Caco-2 (cell line): ENCODE measurements at regions not wholly inside any gene's neighbourhood (a gene's known extent, or its start where the extent isn't known, plus 50 kb on each side); places are given as distances from the start of the nearest gene placed in this dataset.

Source experiments
- BruUV-seq: library from RNA; stranded (reverse); fragments of 400-500 nt; replicated peaks from 2 replicates; lab custom pipeline; 2021; lab: Mats Ljungman, UMichigan
- CTCF ChIA-PET: fragments of 300-600 bp; sonication (Branson Sonifier 250); formaldehyde crosslinking; loops from one replicate; lab custom pipeline; 2022; ENCODE audit warnings: antibody characterized with exemption; lab: Charles Lee
- POLR2A ChIA-PET: fragments of 300-600 bp; sonication (Branson Sonifier 250); formaldehyde crosslinking; loops from one replicate; lab custom pipeline; 2022; ENCODE audit warnings: antibody characterized with exemption; lab: Charles Lee
- DNase-seq, 2 experiments: peaks; one replicate each; pipeline versions ENCODE4 v3.0.0 to v3.0.0-alpha.2; 2020 to 2022
- H3K27me3 ChIP-seq: replicated peaks from 2 replicates; pipeline ENCODE4 v1.6.0; 2011; ENCODE audit warnings: low read length; ENCODE audit not compliant: control insufficient read depth, insufficient read depth
- H3K36me3 ChIP-seq: 2 replicates; pipeline ENCODE4 v1.5.1; 2011; ENCODE audit warnings: low read length; ENCODE audit not compliant: control insufficient read depth, insufficient read depth
- H3K4me1 ChIP-seq: fragments of 250-450 bp; sonication (Bioruptor Pico); 2 replicates; pipeline ENCODE4 v1.5.1; 2020; ENCODE audit warnings: mild to moderate bottlenecking
- H3K4me3 ChIP-seq: 2 replicates; pipeline ENCODE4 v1.5.1; 2011; ENCODE audit warnings: low read depth, mild to moderate bottlenecking, control low read depth, low read length
- H3K9me3 ChIP-seq: fragments of 250-450 bp; sonication (Bioruptor Pico); 2 replicates; pipeline ENCODE4 v1.5.1; 2020; ENCODE audit warnings: mild to moderate bottlenecking, moderate library complexity
- H3K27ac Mint-ChIP-seq: one replicate; pipeline ENCODE4 v1.8.0; 2022; ENCODE audit warnings: mixed read lengths; ENCODE audit not compliant: unreplicated experiment
- H3K27me3 Mint-ChIP-seq: one replicate; pipeline ENCODE4 v1.8.0; 2022; ENCODE audit warnings: mixed read lengths; ENCODE audit not compliant: insufficient read depth, unreplicated experiment
- H3K36me3 Mint-ChIP-seq: one replicate; pipeline ENCODE4 v1.8.0; 2022; ENCODE audit warnings: mild to moderate bottlenecking, mixed read lengths; ENCODE audit not compliant: insufficient read depth, unreplicated experiment
- H3K4me1 Mint-ChIP-seq: one replicate; pipeline ENCODE4 v1.8.0; 2022; ENCODE audit warnings: low read depth, mixed read lengths; ENCODE audit not compliant: unreplicated experiment
- H3K4me3 Mint-ChIP-seq: one replicate; pipeline ENCODE4 v1.8.0; 2022; ENCODE audit warnings: mild to moderate bottlenecking, moderate library complexity, mixed read lengths; ENCODE audit not compliant: unreplicated experiment
- H3K9me3 Mint-ChIP-seq: one replicate; pipeline ENCODE4 v1.8.0; 2022; ENCODE audit warnings: mixed read lengths; ENCODE audit not compliant: unreplicated experiment
- intact Hi-C: fragments of 100-400 bp; cut with micrococcal nuclease; formaldehyde crosslinking; loops from one replicate; pipeline ENCODE4 v1.10.0; 2022; ENCODE audit not compliant: unreplicated experiment
- TF ChIP-seq, protein P1 (sequence below), 2 experiments: fragments of 200-600 bp in 1 of 2; IDR thresholded peaks; 1 replicate in 1 of 2; 2 replicates in 1 of 2; pipeline versions ENCODE4 v1.5.1 to v1.8.0; 2011 to 2022; ENCODE audit warnings: antibody characterized with exemption in 1 of 2, control low read depth in 1 of 2, inconsistent platforms in 1 of 2, low read depth in 1 of 2, low read length in 1 of 2, mild to moderate bottlenecking in 1 of 2, moderate library complexity in 1 of 2; ENCODE audit not compliant: insufficient read depth in 1 of 2, severe bottlenecking in 1 of 2, unreplicated experiment in 1 of 2

GRCh38 chr5:51479840-51480239 lies 96.6 kb downstream of the ISL1 start:
- no peaks in the 10 kb centered on the region for H3K9me3 ChIP-seq
- no peaks in the 10 kb centered on the region for H3K36me3 Mint-ChIP-seq
- no peak overlapping the region for H3K4me3 ChIP-seq
- DNase-seq: no peak
- no peaks in the 10 kb centered on the region; the same call in 1 of the 2 replicates for H3K4me1 ChIP-seq
- H3K27me3 ChIP-seq: no peaks in the 10 kb centered on the region
- TF ChIP-seq, protein P1, sequence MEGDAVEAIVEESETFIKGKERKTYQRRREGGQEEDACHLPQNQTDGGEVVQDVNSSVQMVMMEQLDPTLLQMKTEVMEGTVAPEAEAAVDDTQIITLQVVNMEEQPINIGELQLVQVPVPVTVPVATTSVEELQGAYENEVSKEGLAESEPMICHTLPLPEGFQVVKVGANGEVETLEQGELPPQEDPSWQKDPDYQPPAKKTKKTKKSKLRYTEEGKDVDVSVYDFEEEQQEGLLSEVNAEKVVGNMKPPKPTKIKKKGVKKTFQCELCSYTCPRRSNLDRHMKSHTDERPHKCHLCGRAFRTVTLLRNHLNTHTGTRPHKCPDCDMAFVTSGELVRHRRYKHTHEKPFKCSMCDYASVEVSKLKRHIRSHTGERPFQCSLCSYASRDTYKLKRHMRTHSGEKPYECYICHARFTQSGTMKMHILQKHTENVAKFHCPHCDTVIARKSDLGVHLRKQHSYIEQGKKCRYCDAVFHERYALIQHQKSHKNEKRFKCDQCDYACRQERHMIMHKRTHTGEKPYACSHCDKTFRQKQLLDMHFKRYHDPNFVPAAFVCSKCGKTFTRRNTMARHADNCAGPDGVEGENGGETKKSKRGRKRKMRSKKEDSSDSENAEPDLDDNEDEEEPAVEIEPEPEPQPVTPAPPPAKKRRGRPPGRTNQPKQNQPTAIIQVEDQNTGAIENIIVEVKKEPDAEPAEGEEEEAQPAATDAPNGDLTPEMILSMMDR (IDR thresholded peaks at IDR 0.05; ENCODE audit: insufficient read depth in 1 of 2, low read depth in 1 of 2, low read length in 1 of 2, severe bottlenecking in 1 of 2, unreplicated experiment in 1 of 2): no peak
- H3K4me1 Mint-ChIP-seq: peaks cover 15% of the 10 kb centered on the region
- no peaks in the 10 kb centered on the region for H3K9me3 Mint-ChIP-seq
- peaks cover 5% of the 10 kb centered on the region for H3K27me3 Mint-ChIP-seq
- intact Hi-C loops: no loop called here
- H3K36me3 ChIP-seq: no peaks in the 10 kb centered on the region
- BruUV-seq: no TSS peak
- no peak overlapping the region for H3K4me3 Mint-ChIP-seq
- H3K27ac Mint-ChIP-seq: no peak overlapping the region
- ChIA-PET POLR2A (no interaction called here), CTCF (no interaction called here)

DNA sequence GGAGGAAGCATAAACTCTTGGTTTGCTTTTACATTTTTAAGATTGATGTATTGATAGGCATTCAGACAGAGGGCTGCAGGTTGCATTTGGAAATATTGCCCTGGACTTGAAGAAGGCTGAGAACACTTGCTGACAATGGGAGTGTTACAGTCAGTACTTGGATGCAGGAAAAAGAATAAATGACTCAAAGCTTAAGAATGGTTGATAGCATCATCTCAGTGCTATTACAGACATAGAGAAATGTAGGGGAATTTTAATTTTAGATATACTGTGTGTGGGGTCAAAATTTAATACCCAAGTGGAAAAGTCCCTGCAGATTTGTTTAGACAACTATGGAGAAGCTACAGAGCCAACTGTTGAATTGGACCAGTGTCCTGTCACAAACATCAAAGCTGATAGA lies 101.1 kb downstream of the ISL1 start:
- TF ChIP-seq, protein P1 (IDR thresholded peaks at IDR 0.05; ENCODE audit: insufficient read depth in 1 of 2, low read depth in 1 of 2, low read length in 1 of 2, severe bottlenecking in 1 of 2, unreplicated experiment in 1 of 2): no peak
- no peaks in the 10 kb centered on the region for H3K36me3 ChIP-seq
- Mint-ChIP-seq H3K27me3 (peaks cover 5% of the 10 kb centered on the region), H3K9me3 (no peaks in the 10 kb centered on the region), H3K4me3 (no peak overlapping the region), H3K27ac (no peak overlapping the region), H3K4me1 (peaks cover 15% of the 10 kb centered on the region), H3K36me3 (no peaks in the 10 kb centered on the region)
- H3K4me3 ChIP-seq: no peak overlapping the region
- BruUV-seq: no TSS peak
- ChIA-PET CTCF (no interaction called here), POLR2A (no interaction called here)
- H3K4me1 ChIP-seq: no peaks in the 10 kb centered on the region; the same call in 1 of the 2 replicates
- intact Hi-C loops: no loop called here
- H3K27me3 ChIP-seq: no peaks in the 10 kb centered on the region
- no peak for DNase-seq
- H3K9me3 ChIP-seq: no peaks in the 10 kb centered on the region

DNA sequence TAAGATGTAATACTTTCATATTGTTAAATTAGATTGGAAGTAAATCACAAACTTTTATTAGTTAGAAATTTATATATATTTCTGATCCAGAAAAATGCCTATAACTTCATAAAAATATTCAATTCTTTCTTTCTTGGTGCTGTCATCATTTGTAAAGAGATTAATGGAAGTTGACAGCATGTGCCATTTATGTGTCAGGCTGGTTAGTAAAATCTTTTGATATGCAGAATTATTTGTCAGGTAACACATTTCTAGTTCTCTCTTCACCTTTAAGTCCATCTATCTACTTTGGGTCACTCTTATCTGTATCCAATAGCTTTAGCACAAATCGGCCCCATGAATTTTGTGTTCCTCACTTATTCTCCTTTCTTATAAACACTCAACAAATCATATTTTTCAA lies 102.9 kb downstream of the ISL1 start:
- intact Hi-C loops: no loop called here
- Histone ChIP-seq H3K4me1 (no peaks in the 10 kb centered on the region), H3K4me3 (no peak overlapping the region), H3K9me3 (no peaks in the 10 kb centered on the region), H3K27me3 (no peaks in the 10 kb centered on the region), H3K36me3 (no peaks in the 10 kb centered on the region)
- ChIA-PET CTCF (no interaction called here), POLR2A (no interaction called here)
- no TSS peak for BruUV-seq
- TF ChIP-seq, protein P1 (IDR thresholded peaks at IDR 0.05; ENCODE audit: insufficient read depth in 1 of 2, low read depth in 1 of 2, low read length in 1 of 2, severe bottlenecking in 1 of 2, unreplicated experiment in 1 of 2): no peak
- no peak overlapping the region for H3K27ac Mint-ChIP-seq
- H3K36me3 Mint-ChIP-seq: no peaks in the 10 kb centered on the region
- H3K4me1 Mint-ChIP-seq: peaks cover 6% of the 10 kb centered on the region
- no peak for DNase-seq
- peaks cover 5% of the 10 kb centered on the region for H3K27me3 Mint-ChIP-seq
- no peaks in the 10 kb centered on the region for H3K9me3 Mint-ChIP-seq
- H3K4me3 Mint-ChIP-seq: no peak overlapping the region
